GM21529 (cell line): ENCODE measurements at regions not wholly inside any gene's neighbourhood (a gene's known extent, or its start where the extent isn't known, plus 50 kb on each side); places are given as distances from the start of the nearest gene placed in this dataset.
"Not testable (repeated sequence)": the region's sequence is repeated elsewhere in the genome, so short reads cannot be mapped to it uniquely, and the experiment has no call there.

ENCODE experiments used
- ATAC-seq: cut with Tn5 transposase; IDR thresholded peaks from one replicate; pipeline ENCODE4 v1.9.1; 2021; ENCODE audit not compliant: unreplicated experiment

DNA sequence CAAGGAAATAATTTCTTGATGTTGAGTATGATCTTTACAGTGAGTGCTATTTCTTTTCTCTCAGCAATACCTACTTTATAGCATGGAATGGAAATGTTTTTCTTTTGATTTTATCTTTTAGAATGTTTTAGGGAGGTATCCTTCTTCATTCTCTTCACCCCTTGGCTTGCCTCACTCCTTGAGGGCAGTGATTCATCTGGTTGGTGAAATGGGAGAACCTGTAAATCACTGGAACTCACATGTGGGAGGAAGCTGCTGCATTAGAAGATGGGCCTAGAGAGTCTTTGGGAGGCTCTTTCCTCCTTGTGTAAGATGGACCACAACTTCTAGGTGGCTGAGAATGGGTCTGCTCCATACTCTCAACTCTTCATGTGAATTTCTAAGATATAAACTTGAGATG lies 244.8 kb upstream of the SYNCRIP start:
- ATAC-seq = no peak

DNA sequence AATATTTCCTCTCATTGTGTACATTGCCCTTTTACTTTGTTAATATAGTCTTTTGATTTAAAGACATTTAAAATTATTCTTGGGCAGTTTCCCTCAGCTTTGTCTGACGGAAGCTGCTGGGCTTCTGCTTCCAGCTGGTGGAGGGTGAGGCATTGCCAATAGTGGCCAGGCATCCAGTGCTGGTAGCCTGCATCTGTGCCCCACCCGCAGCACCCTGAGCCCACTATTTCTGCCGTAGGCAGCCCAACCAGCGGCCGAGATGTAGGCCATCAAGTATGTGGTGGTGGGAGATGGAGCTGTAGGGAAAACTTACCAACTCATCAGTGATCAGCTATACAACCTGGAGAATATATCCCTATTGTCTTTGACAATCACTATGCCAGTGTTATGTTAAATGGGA lies 226.0 kb upstream of the SYNCRIP start:
- no peak for ATAC-seq

DNA sequence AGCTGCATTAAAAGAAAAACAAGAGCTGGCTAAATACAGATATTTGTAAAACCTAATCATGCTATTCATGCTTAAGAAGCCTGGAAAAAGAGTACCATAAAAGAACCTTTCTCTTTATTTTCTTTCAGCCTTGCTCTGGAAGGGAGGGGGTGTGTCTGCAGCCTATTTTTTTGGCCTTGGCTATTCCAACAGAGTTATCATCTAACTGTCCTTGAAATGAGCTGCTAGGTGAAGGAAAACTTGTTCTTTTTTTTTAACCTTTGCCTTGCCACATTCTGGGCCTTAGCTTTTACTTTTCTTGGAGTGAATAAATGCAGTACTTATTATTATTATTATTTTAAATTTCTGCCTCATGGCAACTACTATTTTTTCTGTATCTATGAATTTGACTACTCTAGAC lies 224.9 kb upstream of the SYNCRIP start:
- ATAC-seq = no peak

DNA sequence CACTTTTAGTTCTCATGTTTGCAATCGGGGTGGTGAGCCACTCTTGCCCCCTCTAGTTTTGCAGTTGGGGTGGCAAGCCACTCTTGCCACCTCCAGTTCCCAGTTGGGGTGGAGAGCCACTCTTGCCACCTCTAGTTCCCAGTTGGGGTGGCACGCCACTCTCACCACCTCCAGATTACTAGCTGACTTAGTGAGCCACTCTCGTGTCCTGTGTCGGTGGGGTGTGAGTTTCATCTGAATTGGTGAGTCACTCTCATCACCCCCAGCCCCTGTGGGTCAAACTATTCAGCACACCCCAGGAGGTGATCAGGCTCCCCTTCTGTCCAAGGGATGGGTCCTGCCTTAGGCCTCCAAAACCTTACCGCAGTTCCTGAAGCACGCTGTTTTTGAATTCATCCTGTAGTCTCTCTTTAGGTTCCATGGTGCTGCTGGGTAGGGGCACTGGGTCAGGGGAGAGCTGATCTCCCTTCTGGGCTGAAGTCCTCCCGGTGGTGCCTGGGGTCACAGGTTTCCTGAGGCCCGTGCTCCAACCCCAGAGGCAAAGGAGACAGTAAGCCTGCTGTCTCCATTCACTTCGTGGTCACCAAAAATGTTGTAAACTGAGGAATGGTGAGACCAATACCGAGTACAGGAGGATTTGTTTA lies 224.2 kb upstream of the SYNCRIP start:
- ATAC-seq = no peak

DNA sequence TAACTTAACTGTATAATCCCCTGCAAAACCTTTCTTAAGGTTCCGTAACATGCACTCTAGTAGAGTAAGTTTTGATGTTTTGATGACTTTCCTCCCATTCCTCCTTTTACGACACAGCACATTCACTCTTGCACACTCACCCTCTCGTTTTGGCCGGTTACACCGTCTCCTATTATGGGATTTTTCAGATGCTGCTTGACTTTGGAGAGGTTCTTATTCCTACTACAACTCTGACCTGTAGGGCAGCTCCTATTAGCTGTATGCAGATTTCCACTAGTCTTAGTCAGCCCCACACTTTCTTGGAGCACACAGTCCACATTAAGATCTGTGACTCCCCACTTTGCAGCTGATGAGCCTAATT lies 223.7 kb upstream of the SYNCRIP start:
- ATAC-seq = no peak

DNA sequence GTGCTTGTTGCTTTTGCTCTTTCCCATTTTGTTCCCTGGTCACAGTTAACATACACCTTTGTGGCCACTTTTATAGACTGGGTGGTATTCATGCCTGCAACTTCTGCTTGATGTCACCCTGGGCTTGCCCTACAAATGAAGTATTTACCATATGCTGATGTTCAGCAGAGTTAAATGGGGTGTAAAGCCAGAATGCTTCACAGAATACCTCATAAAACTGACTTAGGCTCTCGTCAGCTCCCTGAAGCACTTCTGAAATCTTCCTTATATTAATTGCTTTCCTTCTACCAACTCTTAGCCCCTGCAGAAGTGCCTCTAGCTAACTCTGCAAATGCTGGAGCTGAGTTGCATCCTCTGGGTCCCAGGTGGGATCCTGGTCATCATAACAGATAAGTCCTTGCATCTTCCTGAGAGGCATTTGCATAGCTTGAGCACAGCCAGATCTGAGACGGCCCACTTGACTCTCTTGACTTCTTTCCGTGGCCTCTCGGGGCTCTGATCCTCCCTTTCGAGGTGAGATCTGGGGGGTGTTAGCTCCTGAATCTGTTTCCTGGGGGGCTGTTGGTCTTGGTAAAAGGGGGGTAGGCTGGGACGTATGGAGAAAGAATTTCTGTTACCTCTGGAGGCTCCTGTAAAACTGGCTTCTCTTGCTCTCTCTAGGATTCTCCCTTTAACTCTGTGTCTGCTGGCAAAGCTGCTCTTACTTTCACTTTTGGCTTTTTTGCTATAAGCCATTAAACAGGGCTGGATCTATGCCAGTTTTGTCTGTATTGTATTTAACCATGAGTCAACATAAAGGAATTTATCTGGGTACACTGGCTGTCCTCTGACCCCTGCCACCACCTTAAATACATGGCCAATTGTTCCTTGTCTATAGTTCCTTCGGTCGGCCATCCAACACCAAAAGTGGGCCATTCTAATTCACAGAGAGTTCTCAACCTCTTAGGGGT lies 223.0 kb upstream of the SYNCRIP start:
- ATAC-seq = peak; percentile 55

DNA sequence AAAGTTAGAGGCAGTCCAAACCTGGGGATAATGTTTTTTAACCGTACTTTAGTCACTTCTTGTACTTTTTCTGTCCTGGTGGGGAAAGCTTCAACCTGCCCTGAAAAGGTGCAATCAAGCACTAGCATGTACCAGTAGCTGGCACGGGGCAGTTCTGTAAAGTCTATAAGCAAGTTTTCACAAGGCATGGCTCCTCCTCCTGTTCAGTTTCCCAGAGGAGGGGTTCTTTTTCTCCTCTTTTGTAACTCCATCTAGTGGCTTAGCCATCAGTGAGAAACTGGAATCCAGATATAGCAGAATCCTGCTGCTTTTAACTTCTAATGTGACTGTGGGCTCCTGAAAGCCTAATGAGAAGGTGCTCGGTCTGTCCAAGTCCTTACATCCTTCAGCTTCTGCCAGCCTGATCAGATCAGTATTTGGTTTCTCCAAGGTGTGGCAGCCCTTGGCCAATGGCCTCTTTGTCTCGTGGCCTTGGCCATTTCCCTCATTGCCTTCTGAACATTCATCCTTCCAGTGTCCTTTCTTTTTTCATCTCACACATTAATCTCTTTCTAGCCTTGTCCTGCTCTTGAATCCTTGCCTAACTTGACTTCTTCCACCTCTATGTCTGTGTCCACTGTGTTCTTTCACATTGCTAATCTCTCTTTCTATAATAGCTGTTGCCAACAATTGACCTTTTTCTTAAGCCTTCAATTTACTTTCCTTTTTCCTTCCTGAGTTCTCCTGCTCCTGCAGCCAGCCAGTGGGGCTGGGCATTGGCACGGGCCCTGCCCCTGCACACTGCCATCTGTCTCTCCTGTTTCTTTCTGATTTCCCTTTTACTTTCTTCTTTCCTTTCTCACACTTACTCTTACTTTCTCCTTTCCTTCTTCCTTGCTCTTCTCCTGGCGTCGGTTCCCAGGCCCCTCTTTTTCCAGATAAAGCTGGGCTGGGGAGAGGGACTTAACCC lies 222.0 kb upstream of the SYNCRIP start:
- peak; percentile 14 for ATAC-seq

DNA sequence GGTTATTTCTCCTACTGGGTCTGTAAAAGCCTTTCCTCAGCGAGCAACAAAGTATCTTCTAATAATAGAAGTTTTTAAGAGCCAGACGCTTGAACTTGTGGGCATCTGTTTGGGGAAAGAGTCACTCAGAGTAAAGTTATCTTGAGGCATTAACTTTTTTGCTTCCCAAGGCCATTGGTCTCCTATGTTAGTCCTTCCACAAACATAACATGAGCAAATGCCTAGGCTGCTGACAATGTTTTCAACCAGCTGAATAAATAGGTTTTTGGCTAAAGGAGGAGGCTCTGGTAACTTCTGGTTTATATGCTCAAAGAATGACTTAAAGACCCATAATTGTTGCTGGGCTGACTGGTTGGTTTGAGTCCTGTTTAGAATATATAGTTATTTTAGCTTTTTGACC lies 213.5 kb upstream of the SYNCRIP start:
- ATAC-seq = no peak

DNA sequence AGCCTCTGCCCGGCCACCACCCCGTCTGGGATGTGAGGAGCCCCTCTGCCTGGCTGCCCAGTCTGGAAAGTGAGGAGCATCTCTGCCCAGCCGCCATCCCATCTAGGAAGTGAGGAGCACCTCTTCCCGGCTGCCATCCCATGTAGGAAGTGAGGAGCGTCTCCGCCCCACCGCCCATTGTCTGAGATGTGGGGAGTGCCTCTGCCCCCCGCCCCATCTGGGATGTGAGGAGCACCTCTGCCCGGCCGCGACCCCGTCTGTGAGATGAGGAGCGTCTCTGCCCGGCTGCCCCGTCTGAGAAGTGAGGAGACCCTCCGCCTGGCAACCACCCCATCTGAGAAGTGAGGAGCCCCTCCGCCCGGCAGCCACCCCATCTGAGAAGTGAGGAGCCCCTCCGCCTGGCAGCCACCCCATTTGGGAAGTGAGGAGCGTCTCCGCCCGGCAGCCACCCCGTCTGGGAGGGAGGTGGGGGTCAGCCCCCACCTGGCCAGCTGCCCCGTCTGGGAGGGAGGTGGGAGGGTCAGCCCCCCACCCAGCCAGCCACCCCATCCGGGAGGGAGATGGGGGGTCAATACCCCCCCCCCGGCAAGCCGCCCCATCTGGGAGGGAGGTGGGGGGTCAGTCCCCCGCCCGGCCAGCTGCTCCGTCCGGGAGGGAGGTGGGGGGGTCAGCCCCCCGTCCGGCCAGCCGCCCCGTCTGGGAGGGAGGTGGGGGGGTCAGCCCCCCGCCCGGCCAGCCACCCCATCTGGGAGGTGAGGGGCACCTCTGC lies 195.8 kb upstream of the SYNCRIP start:
- not testable (repeated sequence) for ATAC-seq

DNA sequence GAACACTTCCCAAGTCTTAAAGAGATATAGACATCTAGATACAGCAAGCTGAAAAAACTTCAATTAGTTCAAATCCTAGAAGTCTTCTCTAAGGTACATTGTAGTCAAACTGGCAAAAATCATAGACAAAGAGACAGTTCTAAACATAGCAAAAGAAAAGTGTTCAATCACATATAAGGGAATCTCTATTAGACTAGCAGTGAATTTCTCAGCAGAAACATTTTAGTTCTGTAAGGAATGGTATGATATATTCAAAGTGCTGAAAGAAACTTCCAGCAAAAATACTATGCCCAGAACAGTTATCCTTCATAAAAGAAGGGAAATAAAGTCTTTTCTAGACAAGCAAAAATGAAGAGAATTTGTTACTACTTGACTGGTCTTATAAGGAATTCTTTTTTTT lies 186.3 kb upstream of the SYNCRIP start:
- ATAC-seq = no peak

DNA sequence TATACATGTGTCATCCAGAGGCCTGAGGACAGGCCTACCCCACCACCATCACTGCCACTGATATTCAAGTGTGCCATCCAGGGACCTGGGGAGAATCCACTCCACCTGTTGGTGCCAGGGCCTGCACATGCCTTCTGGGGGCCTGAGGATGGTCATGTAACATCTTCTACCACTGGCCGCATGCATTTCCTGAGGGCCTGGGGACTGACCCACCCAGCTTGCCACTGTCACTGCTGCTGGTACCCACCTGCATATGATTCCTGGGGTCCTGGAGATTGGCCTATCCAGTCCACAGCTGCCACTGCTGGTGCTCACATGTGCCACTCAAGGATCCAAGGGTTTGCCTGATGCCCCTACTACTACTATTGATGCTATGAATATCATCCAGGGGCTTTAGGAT lies 184.3 kb upstream of the SYNCRIP start:
- no peak for ATAC-seq

DNA sequence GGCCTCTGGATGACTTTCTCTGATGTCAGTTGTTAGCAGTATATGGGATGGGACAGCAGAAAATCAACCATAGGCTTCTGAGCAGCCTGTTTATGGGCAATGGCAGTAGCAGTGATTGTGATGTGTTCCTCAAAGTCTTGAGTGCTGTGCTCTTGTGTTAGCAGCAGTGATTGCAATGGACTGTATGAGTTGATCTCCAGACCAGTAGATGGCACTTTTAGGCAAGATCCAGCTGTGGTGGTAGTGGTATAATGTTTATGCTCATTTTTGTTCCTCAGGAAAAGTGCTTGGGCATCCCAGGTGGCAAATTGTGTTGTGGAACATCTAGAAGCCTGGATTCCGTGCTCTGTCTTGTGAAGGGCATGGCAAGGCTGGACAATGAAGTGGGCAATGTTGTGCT lies 181.6 kb upstream of the SYNCRIP start:
- no peak for ATAC-seq

DNA sequence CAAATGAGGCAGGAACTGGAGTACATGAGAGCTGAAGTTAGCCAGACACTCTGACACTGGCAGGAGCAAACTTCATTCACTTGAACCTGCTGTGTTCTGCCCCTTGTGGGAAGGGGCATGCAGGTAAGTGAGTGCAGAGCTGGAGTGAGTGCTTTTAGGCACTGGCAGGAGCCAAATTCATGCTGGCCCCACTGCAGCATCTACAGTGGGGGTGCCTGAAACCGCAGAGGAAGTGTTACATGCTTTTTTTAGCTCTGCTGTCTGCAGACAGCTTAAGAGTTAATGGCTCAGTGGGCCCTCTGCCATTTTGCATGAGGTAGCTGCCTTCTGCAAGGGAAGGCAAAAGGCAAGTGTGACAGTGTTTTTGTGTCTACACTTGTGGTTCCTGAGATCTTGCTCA lies 167.9 kb upstream of the SYNCRIP start:
- no peak for ATAC-seq

DNA sequence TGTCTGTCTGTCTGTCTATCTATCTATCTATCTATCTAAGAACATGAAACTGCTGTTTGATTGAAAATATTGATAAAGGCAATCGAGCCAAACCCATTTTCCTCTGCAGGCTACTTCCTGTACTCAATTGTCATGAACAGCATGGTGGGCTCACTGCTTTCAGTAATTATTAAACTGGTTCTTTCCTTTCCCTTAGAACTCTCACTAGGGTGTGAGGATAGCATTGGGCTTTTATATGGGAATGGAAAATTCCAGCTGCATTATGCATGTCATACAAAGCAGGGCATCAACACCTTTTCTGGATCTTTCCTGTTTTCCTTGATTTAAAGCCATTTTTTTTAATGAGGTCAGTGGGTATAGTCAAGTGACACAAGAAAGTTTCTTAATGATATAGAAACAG lies 161.0 kb upstream of the SYNCRIP start:
- ATAC-seq = no peak

DNA sequence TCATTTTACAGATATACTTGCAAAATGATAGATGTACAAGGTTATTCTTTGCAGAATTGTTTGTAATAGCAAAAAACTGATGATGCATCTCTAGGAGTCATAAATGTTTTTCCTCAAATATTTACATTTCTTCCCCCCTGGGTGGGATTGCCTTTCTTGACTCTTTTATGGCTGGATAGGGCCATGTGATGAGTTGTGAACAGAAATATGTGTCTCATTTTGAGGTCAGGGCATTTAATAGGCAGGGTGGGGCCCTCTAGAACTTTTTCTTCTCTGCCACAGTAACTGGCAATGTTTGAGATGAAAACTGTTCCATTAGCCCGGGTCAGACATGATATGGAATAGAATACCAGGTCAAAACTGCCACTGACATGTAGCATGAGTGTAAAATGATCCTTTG lies 159.5 kb upstream of the SYNCRIP start:
- ATAC-seq = no peak

DNA sequence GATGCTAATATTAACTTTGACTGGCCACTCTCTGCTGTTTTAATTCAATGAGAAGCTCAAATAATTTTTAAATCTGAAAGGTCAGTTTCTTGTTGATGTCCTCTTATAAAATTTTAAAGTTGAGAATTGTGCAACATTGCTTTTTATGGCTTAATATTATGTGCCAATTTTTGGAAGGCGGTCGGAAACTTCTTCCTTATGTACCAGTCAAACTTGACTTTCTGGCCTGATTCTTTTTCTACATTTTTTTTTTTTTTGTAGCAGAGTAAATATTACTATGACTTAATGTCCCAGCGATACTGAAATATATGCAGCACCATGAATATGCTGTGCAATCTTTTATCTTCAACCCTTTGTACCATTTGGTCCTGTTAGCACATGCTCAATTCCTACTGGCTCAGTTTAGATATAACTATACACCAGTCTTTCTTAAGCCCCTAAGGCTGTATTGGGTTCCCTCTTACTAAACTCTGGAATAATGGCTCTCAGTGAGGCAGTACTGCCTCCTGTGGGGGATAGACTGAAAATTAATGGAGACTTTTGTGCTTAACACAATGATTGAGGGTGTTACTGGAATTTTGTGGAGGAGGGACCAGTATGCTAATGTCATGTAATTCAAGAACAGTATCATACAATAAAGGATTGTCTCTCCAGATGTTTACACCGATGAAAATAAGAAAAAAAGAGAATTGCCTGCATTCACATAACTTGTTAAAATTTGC lies 156.4 kb upstream of the SYNCRIP start:
- no peak for ATAC-seq

DNA sequence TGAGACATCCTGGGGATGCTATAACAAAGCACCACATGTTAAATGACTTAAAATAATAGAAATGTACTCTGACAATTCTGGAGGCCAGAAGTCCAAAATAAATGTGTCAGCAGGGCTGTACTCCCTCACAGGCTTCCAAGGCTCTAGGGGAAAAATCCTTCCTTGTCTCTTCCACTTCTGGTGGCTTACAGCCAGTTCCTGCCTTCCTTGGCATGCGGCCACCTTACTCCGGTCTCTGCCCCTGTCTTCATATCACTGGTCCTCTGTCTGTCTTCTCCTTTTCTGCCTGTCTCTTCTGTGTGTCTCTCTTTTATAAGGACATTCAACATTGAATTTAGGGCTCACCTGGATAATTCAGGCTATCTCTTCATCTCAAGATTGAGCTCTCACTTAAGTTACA lies 155.3 kb upstream of the SYNCRIP start:
- ATAC-seq = no peak

DNA sequence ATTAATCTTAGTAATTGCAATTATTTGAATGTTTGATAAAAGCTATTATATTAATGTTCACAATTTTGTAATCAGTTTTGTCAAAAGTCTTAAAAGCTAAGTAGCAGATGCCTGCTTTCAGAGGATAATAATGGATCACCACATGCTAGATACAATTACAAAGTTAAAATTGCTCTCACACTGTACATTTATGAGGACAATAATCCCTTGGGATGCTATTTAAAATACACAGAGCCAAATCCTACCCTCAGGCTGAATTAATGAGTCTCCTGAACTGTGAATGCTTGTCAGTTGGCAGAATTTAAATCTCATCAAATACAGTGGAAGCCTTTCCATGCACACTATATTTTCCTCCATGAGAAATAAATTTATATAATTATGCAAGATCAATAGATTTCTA lies 153.3 kb upstream of the SYNCRIP start:
- no peak for ATAC-seq

DNA sequence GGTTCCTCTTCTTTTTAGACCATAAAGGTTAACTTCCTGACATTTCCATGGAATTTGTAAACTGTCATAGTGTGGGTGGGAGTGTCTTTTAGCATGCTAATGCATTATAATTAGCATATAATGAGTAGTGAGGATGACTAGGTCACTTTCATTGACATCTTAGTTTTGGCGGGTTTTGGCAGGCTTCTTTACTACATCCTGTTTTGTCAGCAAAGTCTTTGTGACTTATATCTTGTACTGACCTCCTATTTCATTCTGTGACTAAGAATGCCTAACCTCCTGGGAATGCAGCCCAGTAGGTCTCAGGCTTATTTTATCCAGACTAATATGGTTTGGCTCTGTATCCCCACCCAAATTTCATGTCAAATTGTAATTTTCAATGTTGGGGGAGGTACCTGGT lies 149.6 kb upstream of the SYNCRIP start:
- ATAC-seq = no peak

DNA sequence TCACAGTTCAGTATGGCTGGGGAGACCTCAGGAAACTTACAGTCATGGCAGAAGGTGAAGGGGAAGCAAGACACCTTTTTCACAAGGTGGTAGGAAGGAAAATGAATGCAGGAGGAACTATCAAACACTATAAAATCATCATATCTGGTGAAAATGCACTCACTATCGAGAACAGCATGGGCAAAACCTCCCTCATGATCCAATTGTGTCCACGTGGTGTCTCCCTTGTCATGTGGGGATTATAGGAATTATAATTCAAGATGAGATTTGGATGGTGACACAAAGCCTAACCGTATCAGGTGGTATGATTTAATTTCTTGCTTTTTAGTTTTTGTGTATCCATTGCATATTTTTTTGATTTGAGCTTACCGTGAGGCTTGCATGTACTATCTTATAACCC lies 133.2 kb upstream of the SYNCRIP start:
- ATAC-seq = no peak
